ENCODE measurements at regions not wholly inside any gene's neighbourhood (a gene's known extent, or its start where the extent isn't known, plus 50 kb on each side); places are given as distances from the start of the nearest gene placed in this dataset.

- H3K4me1 ChIP-seq (ENCODE audit: control insufficient read depth in 4 of 4, insufficient read depth in 4 of 4, low read length in 3 of 4) = no peaks in the 10 kb centered on the region
- no peaks in the 10 kb centered on the region for H3K9me3 ChIP-seq (ENCODE audit: control insufficient read depth in 4 of 4, low read length in 3 of 4)
- H3K27ac ChIP-seq (ENCODE audit: low read depth in 1 of 2, low read length in 2 of 2) = no peak overlapping the region
- WGBS = 79% methylated on average over 2 of the region's 2 CpGs
- H3K36me3 ChIP-seq (ENCODE audit: control insufficient read depth in 4 of 4, insufficient read depth in 3 of 4, low read depth in 1 of 4, low read length in 3 of 4) = no peaks in the 10 kb centered on the region
- H3K4me3 ChIP-seq (ENCODE audit: low read depth in 1 of 3, low read length in 3 of 3) = no peak overlapping the region
- TF ChIP-seq, protein P1, sequence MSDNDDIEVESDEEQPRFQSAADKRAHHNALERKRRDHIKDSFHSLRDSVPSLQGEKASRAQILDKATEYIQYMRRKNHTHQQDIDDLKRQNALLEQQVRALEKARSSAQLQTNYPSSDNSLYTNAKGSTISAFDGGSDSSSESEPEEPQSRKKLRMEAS (IDR thresholded peaks at IDR 0.05) = no peak
- TF ChIP-seq GABPA (IDR thresholded peaks at IDR 0.05 in 1 of 2, conservative IDR thresholded peaks at IDR 0.05 in 1 of 2) (no peak), FOXA2 (IDR thresholded peaks at IDR 0.05) (no peak), YY1 (IDR thresholded peaks at IDR 0.05) (no peak), EGR1 (IDR thresholded peaks at IDR 0.05; ENCODE audit: low read depth in 2 of 2) (no peak)
- no peaks in the 10 kb centered on the region for H3K27me3 ChIP-seq (ENCODE audit: control insufficient read depth in 4 of 4, insufficient read depth in 4 of 4, low read length in 3 of 4)
- H3K9ac ChIP-seq (ENCODE audit: low read depth in 1 of 2, low read length in 2 of 2) = no peak overlapping the region
- DNase-seq (ENCODE audit: low spot score) = no peak
Observed at GRCh38 chr3:110193074-110193473, 855.7 kb upstream of the DPPA4 start.

- Histone ChIP-seq H3K4me1 (ENCODE audit: control insufficient read depth in 4 of 4, insufficient read depth in 4 of 4, low read length in 3 of 4) (no peaks in the 10 kb centered on the region), H3K27me3 (ENCODE audit: control insufficient read depth in 4 of 4, insufficient read depth in 4 of 4, low read length in 3 of 4) (no peaks in the 10 kb centered on the region), H3K9ac (ENCODE audit: low read depth in 1 of 2, low read length in 2 of 2) (no peak overlapping the region), H3K36me3 (ENCODE audit: control insufficient read depth in 4 of 4, insufficient read depth in 3 of 4, low read depth in 1 of 4, low read length in 3 of 4) (no peaks in the 10 kb centered on the region), H3K27ac (ENCODE audit: low read depth in 1 of 2, low read length in 2 of 2) (no peak overlapping the region), H3K9me3 (ENCODE audit: control insufficient read depth in 4 of 4, low read length in 3 of 4) (no peaks in the 10 kb centered on the region), H3K4me3 (ENCODE audit: low read depth in 1 of 3, low read length in 3 of 3) (no peak overlapping the region)
- 84% methylated on average over 12 of the region's 12 CpGs for WGBS
- no peak for DNase-seq (ENCODE audit: low spot score)
- TF ChIP-seq, protein P1 (IDR thresholded peaks at IDR 0.05) = no peak
- TF ChIP-seq RXRA (IDR thresholded peaks at IDR 0.05) = no peak
- no peak for TF ChIP-seq FOXA2 (IDR thresholded peaks at IDR 0.05)
- TF ChIP-seq, protein P2, sequence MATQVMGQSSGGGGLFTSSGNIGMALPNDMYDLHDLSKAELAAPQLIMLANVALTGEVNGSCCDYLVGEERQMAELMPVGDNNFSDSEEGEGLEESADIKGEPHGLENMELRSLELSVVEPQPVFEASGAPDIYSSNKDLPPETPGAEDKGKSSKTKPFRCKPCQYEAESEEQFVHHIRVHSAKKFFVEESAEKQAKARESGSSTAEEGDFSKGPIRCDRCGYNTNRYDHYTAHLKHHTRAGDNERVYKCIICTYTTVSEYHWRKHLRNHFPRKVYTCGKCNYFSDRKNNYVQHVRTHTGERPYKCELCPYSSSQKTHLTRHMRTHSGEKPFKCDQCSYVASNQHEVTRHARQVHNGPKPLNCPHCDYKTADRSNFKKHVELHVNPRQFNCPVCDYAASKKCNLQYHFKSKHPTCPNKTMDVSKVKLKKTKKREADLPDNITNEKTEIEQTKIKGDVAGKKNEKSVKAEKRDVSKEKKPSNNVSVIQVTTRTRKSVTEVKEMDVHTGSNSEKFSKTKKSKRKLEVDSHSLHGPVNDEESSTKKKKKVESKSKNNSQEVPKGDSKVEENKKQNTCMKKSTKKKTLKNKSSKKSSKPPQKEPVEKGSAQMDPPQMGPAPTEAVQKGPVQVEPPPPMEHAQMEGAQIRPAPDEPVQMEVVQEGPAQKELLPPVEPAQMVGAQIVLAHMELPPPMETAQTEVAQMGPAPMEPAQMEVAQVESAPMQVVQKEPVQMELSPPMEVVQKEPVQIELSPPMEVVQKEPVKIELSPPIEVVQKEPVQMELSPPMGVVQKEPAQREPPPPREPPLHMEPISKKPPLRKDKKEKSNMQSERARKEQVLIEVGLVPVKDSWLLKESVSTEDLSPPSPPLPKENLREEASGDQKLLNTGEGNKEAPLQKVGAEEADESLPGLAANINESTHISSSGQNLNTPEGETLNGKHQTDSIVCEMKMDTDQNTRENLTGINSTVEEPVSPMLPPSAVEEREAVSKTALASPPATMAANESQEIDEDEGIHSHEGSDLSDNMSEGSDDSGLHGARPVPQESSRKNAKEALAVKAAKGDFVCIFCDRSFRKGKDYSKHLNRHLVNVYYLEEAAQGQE (IDR thresholded peaks at IDR 0.05) = no peak
- no peak for TF ChIP-seq HNF4A (conservative IDR thresholded peaks at IDR 0.05)
- no peak for TF ChIP-seq FOXA1 (IDR thresholded peaks at IDR 0.05)
- no peak for TF ChIP-seq NR2F2 (IDR thresholded peaks at IDR 0.05)
- TF ChIP-seq TAF1 (conservative IDR thresholded peaks at IDR 0.05) = no peak
- no peak for TF ChIP-seq CTCF (IDR thresholded peaks at IDR 0.05; ENCODE audit: low read depth, low read length, missing input control)
- TF ChIP-seq, protein P3, sequence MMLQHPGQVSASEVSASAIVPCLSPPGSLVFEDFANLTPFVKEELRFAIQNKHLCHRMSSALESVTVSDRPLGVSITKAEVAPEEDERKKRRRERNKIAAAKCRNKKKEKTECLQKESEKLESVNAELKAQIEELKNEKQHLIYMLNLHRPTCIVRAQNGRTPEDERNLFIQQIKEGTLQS (IDR thresholded peaks at IDR 0.05) = no peak
- TF ChIP-seq JUND (IDR thresholded peaks at IDR 0.05) = no peak
- TF ChIP-seq RAD21 (IDR thresholded peaks at IDR 0.05) = no peak
- TF ChIP-seq, protein P4, sequence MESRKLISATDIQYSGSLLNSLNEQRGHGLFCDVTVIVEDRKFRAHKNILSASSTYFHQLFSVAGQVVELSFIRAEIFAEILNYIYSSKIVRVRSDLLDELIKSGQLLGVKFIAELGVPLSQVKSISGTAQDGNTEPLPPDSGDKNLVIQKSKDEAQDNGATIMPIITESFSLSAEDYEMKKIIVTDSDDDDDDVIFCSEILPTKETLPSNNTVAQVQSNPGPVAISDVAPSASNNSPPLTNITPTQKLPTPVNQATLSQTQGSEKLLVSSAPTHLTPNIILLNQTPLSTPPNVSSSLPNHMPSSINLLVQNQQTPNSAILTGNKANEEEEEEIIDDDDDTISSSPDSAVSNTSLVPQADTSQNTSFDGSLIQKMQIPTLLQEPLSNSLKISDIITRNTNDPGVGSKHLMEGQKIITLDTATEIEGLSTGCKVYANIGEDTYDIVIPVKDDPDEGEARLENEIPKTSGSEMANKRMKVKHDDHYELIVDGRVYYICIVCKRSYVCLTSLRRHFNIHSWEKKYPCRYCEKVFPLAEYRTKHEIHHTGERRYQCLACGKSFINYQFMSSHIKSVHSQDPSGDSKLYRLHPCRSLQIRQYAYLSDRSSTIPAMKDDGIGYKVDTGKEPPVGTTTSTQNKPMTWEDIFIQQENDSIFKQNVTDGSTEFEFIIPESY (IDR thresholded peaks at IDR 0.05) = no peak
Observed at GRCh38 chr3:110198717-110199587, 861.6 kb upstream of the DPPA4 start.
